Calu3 (cell line): ENCODE measurements at regions not wholly inside any gene's neighbourhood (a gene's known extent, or its start where the extent isn't known, plus 50 kb on each side); places are given as distances from the start of the nearest gene placed in this dataset.

ENCODE experiments used
- BruUV-seq: library from RNA; stranded (reverse); fragments of 400-500 nt; replicated peaks from 2 replicates; lab custom pipeline; 2021; lab: Mats Ljungman, UMichigan
- CTCF ChIA-PET: fragments of 300-600 bp; sonication (Branson Sonifier 250); formaldehyde crosslinking; loops from one replicate; lab custom pipeline; 2022; ENCODE audit warnings: antibody characterized with exemption; lab: Charles Lee
- DNase-seq: peaks from one replicate; pipeline ENCODE4 v3.0.0; 2022
- H3K27ac Mint-ChIP-seq: one replicate; pipeline ENCODE4 v1.8.0; 2022; ENCODE audit warnings: mixed read lengths; ENCODE audit not compliant: unreplicated experiment
- H3K27me3 Mint-ChIP-seq: one replicate; pipeline ENCODE4 v1.8.0; 2022; ENCODE audit warnings: mixed read lengths; ENCODE audit not compliant: unreplicated experiment
- H3K36me3 Mint-ChIP-seq: one replicate; pipeline ENCODE4 v1.8.0; 2022; ENCODE audit warnings: mild to moderate bottlenecking, moderate library complexity, mixed read lengths; ENCODE audit not compliant: insufficient read depth, unreplicated experiment
- H3K4me1 Mint-ChIP-seq: one replicate; pipeline ENCODE4 v1.8.0; 2022; ENCODE audit warnings: mild to moderate bottlenecking, low read depth, mixed read lengths; ENCODE audit not compliant: unreplicated experiment
- H3K4me3 Mint-ChIP-seq: one replicate; pipeline ENCODE4 v1.8.0; 2022; ENCODE audit warnings: mild to moderate bottlenecking, low read depth, moderate library complexity, mixed read lengths; ENCODE audit not compliant: unreplicated experiment
- H3K9me3 Mint-ChIP-seq: one replicate; pipeline ENCODE4 v1.8.0; 2022; ENCODE audit warnings: low read depth, mixed read lengths; ENCODE audit not compliant: unreplicated experiment
- CTCF ChIP-seq: fragments of 200-600 bp; IDR thresholded peaks from one replicate; pipeline ENCODE4 v1.8.0; 2022; ENCODE audit warnings: antibody characterized with exemption; ENCODE audit not compliant: unreplicated experiment
- intact Hi-C: fragments of 100-400 bp; cut with micrococcal nuclease; formaldehyde crosslinking; loops from one replicate; pipeline ENCODE4 v1.10.0; 2022; ENCODE audit not compliant: unreplicated experiment

- H3K4me3 Mint-ChIP-seq: no peak overlapping the region
- BruUV-seq: no TSS peak
These were observed 1473.8 kb upstream of the DDX18 start for GRCh38 chr2:116340690-116341089.

GRCh38 chr2:116366212-116366611 lies 1448.3 kb upstream of the DDX18 start:
- Mint-ChIP-seq H3K4me1 (no peaks in the 10 kb centered on the region), H3K27ac (no peak overlapping the region), H3K4me3 (no peak overlapping the region), H3K36me3 (no peaks in the 10 kb centered on the region), H3K9me3 (peaks cover 20% of the 10 kb centered on the region), H3K27me3 (no peaks in the 10 kb centered on the region)
- intact Hi-C loops: no loop called here
- no peak for TF ChIP-seq CTCF
- no TSS peak for BruUV-seq
- no peak for DNase-seq
- CTCF ChIA-PET: no interaction called here

More at GRCh38 chr2:116340690-116341089, 1473.8 kb upstream of the DDX18 start:
- no peaks in the 10 kb centered on the region for H3K4me1 Mint-ChIP-seq
- H3K27me3 Mint-ChIP-seq: no peaks in the 10 kb centered on the region
- H3K9me3 Mint-ChIP-seq: peaks cover 12% of the 10 kb centered on the region
- no peak overlapping the region for H3K27ac Mint-ChIP-seq
- CTCF ChIA-PET: no interaction called here
- H3K36me3 Mint-ChIP-seq: no peaks in the 10 kb centered on the region
- no peak for DNase-seq
- intact Hi-C loops: no loop called here
- TF ChIP-seq CTCF: no peak

- no peaks in the 10 kb centered on the region for H3K27me3 Mint-ChIP-seq
- intact Hi-C loops: no loop called here
- no peak for TF ChIP-seq CTCF
- H3K36me3 Mint-ChIP-seq: no peaks in the 10 kb centered on the region
- CTCF ChIA-PET: no interaction called here
- no peaks in the 10 kb centered on the region for H3K4me1 Mint-ChIP-seq
- no peak overlapping the region for H3K4me3 Mint-ChIP-seq
- no peak for DNase-seq
- no TSS peak for BruUV-seq
- H3K27ac Mint-ChIP-seq: no peak overlapping the region
- peaks cover 18% of the 10 kb centered on the region for H3K9me3 Mint-ChIP-seq
These were observed 1435.7 kb upstream of the DDX18 start for GRCh38 chr2:116378786-116379185.

- H3K4me1 Mint-ChIP-seq: no peaks in the 10 kb centered on the region
- H3K27me3 Mint-ChIP-seq: no peaks in the 10 kb centered on the region
- no TSS peak for BruUV-seq
These were observed 1403.3 kb upstream of the DDX18 start for GRCh38 chr2:116411211-116411610.

More at GRCh38 chr2:116411211-116411610, 1403.3 kb upstream of the DDX18 start:
- H3K9me3 Mint-ChIP-seq: peaks cover 30% of the 10 kb centered on the region
- DNase-seq: no peak
- H3K36me3 Mint-ChIP-seq: no peaks in the 10 kb centered on the region
- CTCF ChIA-PET: no interaction called here
- TF ChIP-seq CTCF: no peak
- H3K27ac Mint-ChIP-seq: no peak overlapping the region
- intact Hi-C loops: no loop called here
- no peak overlapping the region for H3K4me3 Mint-ChIP-seq
